ENCODE measurements at regions not wholly inside any gene's neighbourhood (a gene's known extent, or its start where the extent isn't known, plus 50 kb on each side); places are given as distances from the start of the nearest gene placed in this dataset.

GRCh38 chrX:39721566-39722279, 376.0 kb downstream of the BCOR start:
- H3K23ac ChIP-seq (ENCODE audit: low read depth, low read length) = no peak overlapping the region
- no peak overlapping the region for H2BK120ac ChIP-seq (ENCODE audit: low read depth, low read length)
- ATAC-seq (ENCODE audit: low read depth) (peak; percentile 48), DNase-seq (peak; percentile 58)
- no peak overlapping the region for H2AK9ac ChIP-seq (replicated peaks; ENCODE audit: low read depth, low read length, poor library complexity)
- no peak overlapping the region for H4K5ac ChIP-seq (ENCODE audit: low read depth, low read length)
- H4K20me1 ChIP-seq (ENCODE audit: insufficient read depth, low read length) = no peaks in the 10 kb centered on the region
- H3K14ac ChIP-seq (replicated peaks; ENCODE audit: low read depth, low read length) = no peak overlapping the region
- TF ChIP-seq FOS (IDR thresholded peaks at IDR 0.05; ENCODE audit: low read depth, low read length) = no peak
- TF ChIP-seq MAFK (IDR thresholded peaks at IDR 0.05; ENCODE audit: low read depth, low read length) = no peak
- TF ChIP-seq RAD21 (IDR thresholded peaks at IDR 0.05; ENCODE audit: low read length) = no peak
- TF ChIP-seq CTCF (conservative IDR thresholded peaks at IDR 0.05; ENCODE audit: low read depth, low read length) = no peak
- TF ChIP-seq POLR2A (IDR thresholded peaks at IDR 0.05; ENCODE audit: low read depth, low read length) = no peak
- TF ChIP-seq CHD1 (IDR thresholded peaks at IDR 0.05; ENCODE audit: low read depth, low read length) = no peak
- H4K8ac ChIP-seq (ENCODE audit: low read depth in 2 of 2, low read length in 2 of 2) = no peak overlapping the region
- BruUV-seq (replicated peaks) = no TSS peak
- peaks cover 23% of the 10 kb centered on the region for H3K27me3 ChIP-seq (ENCODE audit: control insufficient read depth, insufficient read depth, low read length)
- H3K27ac ChIP-seq (ENCODE audit: insufficient read depth, low read length) = no peak overlapping the region
- H3K4me2 ChIP-seq (ENCODE audit: low read depth, low read length) = no peak overlapping the region
- H2AFZ ChIP-seq (replicated peaks; ENCODE audit: low read length, poor library complexity) = peak overlapping the region; percentile 9
- ChIA-PET POLR2A (ENCODE audit: unreplicated experiment) (no interaction called here), CTCF (no interaction called here)
- peaks cover 3% of the 10 kb centered on the region; the same call in 1 of the 2 replicates for H3K4me1 ChIP-seq (ENCODE audit: control insufficient read depth, insufficient read depth, low read length)
- H2AK5ac ChIP-seq (ENCODE audit: low read depth, low read length) = no peak overlapping the region
- no peak overlapping the region for H4K91ac ChIP-seq (ENCODE audit: insufficient read depth, low read depth, low read length)
- H3K18ac ChIP-seq (ENCODE audit: low read depth, low read length) = no peak overlapping the region
- dilution Hi-C loops (cut with HindIII; ENCODE audit: low sequenced_read_pairs, unreplicated experiment) (no loop called here), intact Hi-C loops (cut with micrococcal nuclease) (no loop called here), in situ Hi-C loops (cut with MboI; ENCODE audit: low sequenced_read_pairs) (no loop called here)
- no peak overlapping the region for H3K56ac ChIP-seq (ENCODE audit: extremely low read depth, insufficient read depth, low read length)
- no peak overlapping the region for H2BK5ac ChIP-seq (ENCODE audit: low read depth, low read length, poor library complexity, severe bottlenecking)
- no peak overlapping the region for H2BK15ac ChIP-seq (ENCODE audit: low read depth, low read length)
- WGBS, 2 experiments (ENCODE audit: extremely low coverage in 2 of 2, insufficient read length in 1 of 2) = 40% methylated on average over 2 of the region's 12 CpGs; no CpG with 5 or more reads in 1 of the 2 experiments
- H3K79me1 ChIP-seq (ENCODE audit: low read depth in 1 of 2, low read length in 2 of 2) = no peaks in the 10 kb centered on the region
- no peak overlapping the region for H3K4me3 ChIP-seq (ENCODE audit: insufficient read depth, low read depth, low read length)
- no peaks in the 10 kb centered on the region for H3K36me3 ChIP-seq (ENCODE audit: control insufficient read depth, insufficient read depth, low read length)
- H3K4ac ChIP-seq (ENCODE audit: low read depth, low read length) = no peak overlapping the region
- no peak overlapping the region for H3K9ac ChIP-seq (ENCODE audit: low read depth, low read length)
- H3K9me1 ChIP-seq (ENCODE audit: insufficient read depth, low read length) = no peaks in the 10 kb centered on the region
- no peaks in the 10 kb centered on the region for H3K9me3 ChIP-seq (ENCODE audit: control insufficient read depth, insufficient read depth, low read length)
- H2BK20ac ChIP-seq (ENCODE audit: low read depth, low read length) = no peak overlapping the region

All from IMR-90 (cell line).